Smooth muscle cell (in vitro differentiated cells): ENCODE measurements at regions not wholly inside any gene's neighbourhood (a gene's known extent, or its start where the extent isn't known, plus 50 kb on each side); places are given as distances from the start of the nearest gene placed in this dataset.

ENCODE experiments used
- DNase-seq: peaks from one replicate; lab custom pipeline; 2025; ENCODE audit not compliant: unreplicated experiment; lab: John Stamatoyannopoulos, UW
- H2AFZ ChIP-seq: fragments of 200-600 bp; sonication (generic); 2 replicates; pipeline ENCODE4 v1.6.0; 2016; ENCODE audit warnings: antibody characterized with exemption, low read depth, mild to moderate bottlenecking
- H3F3A ChIP-seq: fragments of 200-600 bp; sonication (generic); 2 replicates; pipeline ENCODE4 v1.6.0; 2017; ENCODE audit warnings: antibody characterized with exemption, low read depth
- H3K27ac ChIP-seq: fragments of 200-600 bp; sonication (generic); 2 replicates; pipeline ENCODE4 v1.5.1; 2016; ENCODE audit warnings: low read depth, mild to moderate bottlenecking
- H3K27me3 ChIP-seq: fragments of 200-600 bp; sonication (generic); 2 replicates; pipeline ENCODE4 v1.6.1; 2016; ENCODE audit warnings: low read depth, mild to moderate bottlenecking
- H3K36me3 ChIP-seq: fragments of 200-600 bp; sonication (generic); 2 replicates; pipeline ENCODE4 v1.5.1; 2016; ENCODE audit warnings: low read depth
- H3K4me1 ChIP-seq: fragments of 200-600 bp; sonication (generic); 2 replicates; pipeline ENCODE4 v1.5.1; 2016; ENCODE audit warnings: low read depth
- H3K4me2 ChIP-seq: fragments of 200-600 bp; sonication (generic); 2 replicates; pipeline ENCODE4 v1.6.0; 2016; ENCODE audit warnings: mild to moderate bottlenecking
- H3K4me3 ChIP-seq: fragments of 200-600 bp; sonication (generic); 2 replicates; pipeline ENCODE4 v1.5.1; 2016; ENCODE audit warnings: mild to moderate bottlenecking
- H3K79me2 ChIP-seq: fragments of 200-600 bp; sonication (generic); 2 replicates; pipeline ENCODE4 v1.6.0; 2016; ENCODE audit warnings: low read depth, mild to moderate bottlenecking
- H3K9ac ChIP-seq: fragments of 200-600 bp; sonication (generic); 2 replicates; pipeline ENCODE4 v1.6.0; 2016; ENCODE audit warnings: low read depth
- H3K9me3 ChIP-seq: fragments of 200-600 bp; sonication (generic); replicated peaks from 2 replicates; pipeline ENCODE4 v1.5.1; 2016; ENCODE audit warnings: low read depth
- H4K20me1 ChIP-seq: fragments of 200-600 bp; sonication (generic); 2 replicates; pipeline ENCODE4 v1.6.0; 2016; ENCODE audit warnings: low read depth
- CTCF ChIP-seq: fragments of 200-600 bp; sonication (generic); IDR thresholded peaks from 2 replicates; pipeline ENCODE4 v1.5.1; 2017; ENCODE audit warnings: borderline replicate concordance, mild to moderate bottlenecking, antibody characterized with exemption; ENCODE audit not compliant: insufficient read depth, poor library complexity, severe bottlenecking
- WGBS: methylation state at CpG from one replicate; pipeline ENCODE4 v1.1.7; 2016; ENCODE audit warnings: low lambda C conversion rate; 5-methylcytosine and 5-hydroxymethylcytosine counted together

GRCh38 chr14:101032433-101032832 lies 128.9 kb upstream of the RTL1 start:
- no peak for TF ChIP-seq CTCF
- no peak overlapping the region for H3K27ac ChIP-seq
- H3K9me3 ChIP-seq: no peaks in the 10 kb centered on the region
- no peaks in the 10 kb centered on the region for H3F3A ChIP-seq
- H3K4me3 ChIP-seq: no peak overlapping the region
- no peaks in the 10 kb centered on the region for H3K36me3 ChIP-seq
- H3K27me3 ChIP-seq: no peaks in the 10 kb centered on the region
- H3K79me2 ChIP-seq: no peaks in the 10 kb centered on the region
- no peak overlapping the region for H2AFZ ChIP-seq
- no peak overlapping the region for H3K4me2 ChIP-seq
- 85% methylated on average over 6 of the region's 6 CpGs for WGBS
- no peak overlapping the region for H3K9ac ChIP-seq
- H3K4me1 ChIP-seq: no peaks in the 10 kb centered on the region
- DNase-seq: no peak
- no peaks in the 10 kb centered on the region for H4K20me1 ChIP-seq

GRCh38 chr14:101033006-101033405 lies 129.5 kb upstream of the RTL1 start:
- no peak for TF ChIP-seq CTCF
- Histone ChIP-seq H3K4me1 (no peaks in the 10 kb centered on the region), H3K27ac (no peak overlapping the region), H3K4me2 (no peak overlapping the region), H3F3A (no peaks in the 10 kb centered on the region), H3K9me3 (no peaks in the 10 kb centered on the region), H3K36me3 (no peaks in the 10 kb centered on the region), H3K27me3 (no peaks in the 10 kb centered on the region), H3K4me3 (no peak overlapping the region), H4K20me1 (no peaks in the 10 kb centered on the region), H3K79me2 (no peaks in the 10 kb centered on the region), H3K9ac (no peak overlapping the region), H2AFZ (no peak overlapping the region)
- 96% methylated on average over 7 of the region's 7 CpGs for WGBS
- no peak for DNase-seq

- no peaks in the 10 kb centered on the region for H3K27me3 ChIP-seq
- no peaks in the 10 kb centered on the region for H3K9me3 ChIP-seq
- no peaks in the 10 kb centered on the region for H4K20me1 ChIP-seq
- no peak overlapping the region for H3K4me3 ChIP-seq
- no peaks in the 10 kb centered on the region for H3F3A ChIP-seq
- no peak for TF ChIP-seq CTCF
- H3K4me2 ChIP-seq: no peak overlapping the region
- no peak overlapping the region for H3K27ac ChIP-seq
- no peaks in the 10 kb centered on the region for H3K4me1 ChIP-seq
- no peaks in the 10 kb centered on the region for H3K36me3 ChIP-seq
- 95% methylated on average over 23 of the region's 23 CpGs for WGBS
- H3K79me2 ChIP-seq: no peaks in the 10 kb centered on the region
- no peak for DNase-seq
- H3K9ac ChIP-seq: no peak overlapping the region
- no peak overlapping the region for H2AFZ ChIP-seq
Measured at GRCh38 chr14:101033446-101034165, 130.1 kb upstream of the RTL1 start.

- H3K9me3 ChIP-seq: no peaks in the 10 kb centered on the region
- no peak overlapping the region for H3K9ac ChIP-seq
- no peak for DNase-seq
- 92% methylated on average over 7 of the region's 7 CpGs for WGBS
- no peak for TF ChIP-seq CTCF
- no peak overlapping the region for H3K4me3 ChIP-seq
- H3K4me2 ChIP-seq: no peak overlapping the region
- no peak overlapping the region for H2AFZ ChIP-seq
- no peaks in the 10 kb centered on the region for H3F3A ChIP-seq
- no peak overlapping the region for H3K27ac ChIP-seq
- no peaks in the 10 kb centered on the region for H3K36me3 ChIP-seq
- no peaks in the 10 kb centered on the region for H4K20me1 ChIP-seq
- no peaks in the 10 kb centered on the region for H3K79me2 ChIP-seq
- H3K4me1 ChIP-seq: no peaks in the 10 kb centered on the region
- no peaks in the 10 kb centered on the region for H3K27me3 ChIP-seq
Measured at GRCh38 chr14:101034986-101035385, 131.5 kb upstream of the RTL1 start.
